LNCAP (cell line): ENCODE measurements at regions not wholly inside any gene's neighbourhood (a gene's known extent, or its start where the extent isn't known, plus 50 kb on each side); places are given as distances from the start of the nearest gene placed in this dataset.

Source experiments
- CTCF ChIP-seq: fragments of 450-650 bp; IDR thresholded peaks from 2 replicates; pipeline ENCODE4 v1.5.1; 2017; ENCODE audit warnings: mild to moderate bottlenecking

GRCh38 chr9:115945009-115945431, 208.6 kb upstream of the PAPPA start:
- no peak for TF ChIP-seq CTCF

- TF ChIP-seq CTCF, result no peak
These were observed 207.1 kb upstream of the PAPPA start for GRCh38 chr9:115946530-115946929.

DNA sequence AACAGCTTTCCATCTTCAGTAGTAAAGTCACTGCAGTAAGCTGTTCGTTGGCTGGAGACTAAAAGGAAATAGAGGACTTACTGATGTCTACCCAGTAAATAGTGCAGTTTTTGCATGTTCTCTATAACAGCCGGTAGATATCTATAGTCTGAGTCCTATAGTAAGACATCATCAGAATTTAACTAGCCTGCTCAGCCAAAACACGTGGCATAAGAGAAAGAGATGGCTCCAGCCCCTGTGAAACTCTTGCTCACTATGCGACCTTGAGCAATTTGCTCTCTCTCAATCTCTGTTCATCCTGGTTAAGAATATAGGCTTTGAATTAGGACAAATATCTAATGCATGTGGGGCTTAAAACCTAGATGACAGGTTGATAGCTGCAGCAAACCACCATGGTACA, 201.6 kb upstream of the PAPPA start:
- no peak for TF ChIP-seq CTCF

DNA sequence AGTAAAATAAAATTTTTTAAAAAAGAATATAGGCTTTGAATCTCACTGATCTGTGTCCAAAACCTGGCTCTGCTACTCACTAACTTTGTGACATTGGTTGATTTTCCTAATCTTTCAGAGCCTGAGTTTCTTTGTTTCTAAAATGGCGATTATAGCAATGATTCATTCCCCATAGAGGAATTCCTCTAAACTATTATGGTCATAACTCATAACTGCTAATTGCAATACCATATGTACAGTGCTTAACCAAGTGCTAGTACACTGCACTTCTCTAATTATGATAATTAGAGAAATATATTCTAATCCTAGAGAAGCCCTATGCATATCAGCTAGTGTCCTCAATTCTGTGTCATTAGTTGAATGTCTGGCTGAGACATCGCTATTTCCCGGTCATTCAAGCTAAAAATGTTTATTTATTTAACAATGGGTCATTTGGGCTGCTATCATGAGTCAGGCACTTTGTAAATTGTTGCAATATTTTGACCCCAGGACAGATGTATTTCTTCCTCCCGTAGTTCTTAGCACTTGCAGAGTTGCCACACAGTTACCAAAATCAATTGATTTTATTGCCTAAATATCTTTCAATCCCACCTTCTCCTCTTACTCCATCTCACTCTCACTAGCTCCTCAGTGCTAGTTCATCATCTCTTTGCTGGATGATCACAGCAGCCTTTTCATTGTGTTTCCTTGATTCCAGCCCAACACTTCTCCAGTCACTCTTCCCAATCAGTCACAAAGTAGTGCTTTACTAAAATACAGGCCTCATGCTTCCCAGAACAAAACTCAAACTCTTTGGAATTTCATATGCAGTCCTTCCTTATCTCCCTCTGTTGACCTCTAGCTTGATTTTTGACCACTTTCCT, 200.9 kb upstream of the PAPPA start:
- no peak for TF ChIP-seq CTCF

GRCh38 chr9:115956371-115956770, 197.2 kb upstream of the PAPPA start:
- TF ChIP-seq CTCF, result no peak

GRCh38 chr9:115957585-115957984, 196.0 kb upstream of the PAPPA start:
- no peak for TF ChIP-seq CTCF

DNA sequence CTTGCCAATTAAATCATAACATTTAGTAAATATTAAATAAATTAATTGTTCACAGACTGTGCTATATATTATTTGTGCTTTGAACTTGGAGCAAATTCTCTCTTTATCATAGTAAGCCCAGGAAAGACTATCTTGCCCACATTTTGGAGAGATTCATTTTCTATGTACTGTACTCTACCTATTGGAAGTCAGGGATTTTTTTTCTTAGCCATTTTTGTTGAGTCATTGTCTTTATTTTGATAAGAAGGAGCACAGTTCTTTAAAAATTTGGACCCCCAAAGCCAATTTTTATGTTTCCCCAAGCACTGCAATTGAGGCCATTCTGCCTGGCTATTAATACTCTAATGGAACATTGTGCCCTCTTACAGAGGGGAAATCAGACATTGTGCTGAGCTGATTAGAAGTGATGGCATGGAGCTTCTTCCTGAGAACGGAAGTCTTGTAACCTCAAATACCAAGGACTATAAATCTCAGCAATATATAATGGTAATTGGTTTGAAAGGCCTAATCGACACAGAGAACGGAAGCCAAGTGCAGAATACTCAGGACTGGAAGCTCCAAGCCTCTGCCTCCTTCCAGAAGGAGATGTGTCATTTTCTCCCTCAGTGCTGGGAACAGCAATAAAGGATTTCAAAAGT, 188.8 kb upstream of the PAPPA start:
- TF ChIP-seq CTCF, result no peak
